ENCODE measurements at regions not wholly inside any gene's neighbourhood (a gene's known extent, or its start where the extent isn't known, plus 50 kb on each side); places are given as distances from the start of the nearest gene placed in this dataset.

GRCh38 chr9:99464568-99464967 is 242.5 kb downstream of the SEC61B start:
- TF ChIP-seq POLR2A (IDR thresholded peaks at IDR 0.05) = no peak
- no peak for TF ChIP-seq CTCF (IDR thresholded peaks at IDR 0.05 in 4 of 5, conservative IDR thresholded peaks at IDR 0.05 in 1 of 5)
